Adrenal gland (tissue), 5 donors: ENCODE measurements at regions not wholly inside any gene's neighbourhood (a gene's known extent, or its start where the extent isn't known, plus 50 kb on each side); places are given as distances from the start of the nearest gene placed in this dataset.

ENCODE experiments used
- CTCF ChIP-seq, 6 experiments: fragments of 450-650 bp in 4 of 6; fragments of 200-600 bp in 2 of 6; sonication (generic) in 1 of 6; IDR thresholded peaks; 1 replicate in 5 of 6; 2 replicates in 1 of 6; pipeline versions ENCODE4 v1.5.1 to v1.8.0; 2016 to 2021; ENCODE audit warnings: antibody characterized with exemption in 6 of 6, mild to moderate bottlenecking in 2 of 6, moderate library complexity in 1 of 6
- POLR2A ChIP-seq, 2 donors: fragments of 450-650 bp; IDR thresholded peaks; one replicate each; pipeline ENCODE4 v1.6.1; 2017; ENCODE audit warnings: antibody characterized with exemption in 2 of 2, mild to moderate bottlenecking in 2 of 2, moderate library complexity in 1 of 2
- donor health status: DM: no; HTN: no; CAD: no.

GRCh38 chr4:189313064-189313463 lies 627.6 kb upstream of the FRG1 start:
- no peak for TF ChIP-seq CTCF (IDR thresholded peaks at IDR 0.05)
- no peak for TF ChIP-seq POLR2A (IDR thresholded peaks at IDR 0.05)
